ENCODE measurements at regions not wholly inside any gene's neighbourhood (a gene's known extent, or its start where the extent isn't known, plus 50 kb on each side); places are given as distances from the start of the nearest gene placed in this dataset.

DNA sequence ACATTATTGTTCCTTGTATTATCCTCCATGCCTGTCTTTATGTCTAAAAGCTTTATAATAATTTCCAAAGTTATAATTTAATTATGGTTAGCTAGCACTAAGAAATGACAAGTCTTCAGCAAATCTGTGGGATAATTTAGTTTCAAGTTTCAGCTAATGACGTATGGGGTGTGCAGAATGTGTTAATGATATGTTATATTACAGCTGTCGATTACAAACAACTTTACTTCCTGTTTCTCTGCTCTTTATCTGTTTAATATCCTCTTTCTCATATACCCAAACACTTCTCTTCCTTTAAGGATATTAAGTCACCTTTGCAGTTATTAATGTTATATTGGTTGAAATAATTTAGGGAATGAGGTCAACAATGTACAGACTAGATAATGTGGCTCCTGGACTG lies 161.8 kb downstream of the CASP12 start:
- TF ChIP-seq, protein P1, sequence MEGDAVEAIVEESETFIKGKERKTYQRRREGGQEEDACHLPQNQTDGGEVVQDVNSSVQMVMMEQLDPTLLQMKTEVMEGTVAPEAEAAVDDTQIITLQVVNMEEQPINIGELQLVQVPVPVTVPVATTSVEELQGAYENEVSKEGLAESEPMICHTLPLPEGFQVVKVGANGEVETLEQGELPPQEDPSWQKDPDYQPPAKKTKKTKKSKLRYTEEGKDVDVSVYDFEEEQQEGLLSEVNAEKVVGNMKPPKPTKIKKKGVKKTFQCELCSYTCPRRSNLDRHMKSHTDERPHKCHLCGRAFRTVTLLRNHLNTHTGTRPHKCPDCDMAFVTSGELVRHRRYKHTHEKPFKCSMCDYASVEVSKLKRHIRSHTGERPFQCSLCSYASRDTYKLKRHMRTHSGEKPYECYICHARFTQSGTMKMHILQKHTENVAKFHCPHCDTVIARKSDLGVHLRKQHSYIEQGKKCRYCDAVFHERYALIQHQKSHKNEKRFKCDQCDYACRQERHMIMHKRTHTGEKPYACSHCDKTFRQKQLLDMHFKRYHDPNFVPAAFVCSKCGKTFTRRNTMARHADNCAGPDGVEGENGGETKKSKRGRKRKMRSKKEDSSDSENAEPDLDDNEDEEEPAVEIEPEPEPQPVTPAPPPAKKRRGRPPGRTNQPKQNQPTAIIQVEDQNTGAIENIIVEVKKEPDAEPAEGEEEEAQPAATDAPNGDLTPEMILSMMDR (IDR thresholded peaks at IDR 0.05), result no peak
- Mint-ChIP-seq H3K27ac (no peak overlapping the region), H3K4me3 (no peak overlapping the region), H3K9me3 (peaks cover 2% of the 10 kb centered on the region), H3K27me3 (no peaks in the 10 kb centered on the region), H3K4me1 (ENCODE audit: low read depth) (peaks cover 14% of the 10 kb centered on the region), H3K36me3 (ENCODE audit: low read depth) (no peaks in the 10 kb centered on the region)
- intact Hi-C loops (cut with DNase I, micrococcal nuclease), result no loop called here
- Histone ChIP-seq H3K27ac (ENCODE audit: low read depth in 1 of 2, low read length in 2 of 2) (no peak overlapping the region), H3K36me3 (ENCODE audit: insufficient read depth, low read length) (no peaks in the 10 kb centered on the region), H3K9me3 (ENCODE audit: control insufficient read depth in 1 of 2, insufficient read depth in 1 of 2, low read length in 2 of 2) (no peaks in the 10 kb centered on the region), H3K4me1 (ENCODE audit: insufficient read depth, low read length) (no peaks in the 10 kb centered on the region), H3K27me3 (ENCODE audit: control insufficient read depth in 1 of 2, insufficient read depth in 2 of 2, low read length in 2 of 2) (no peaks in the 10 kb centered on the region), H3K4me3 (ENCODE audit: low read length) (no peak overlapping the region)
- ATAC-seq (ENCODE audit: poor library complexity), result no peak
- ChIA-PET POLR2A (no interaction called here), CTCF (interaction anchor here (1.3 kb wide), 1 partner anchor 70 kb away, joined by 3 read pairs; no protein-coding TSS in a partner anchor)
- DNase-seq, result peak in 2 of 14 experiments; percentile 3 to 41

- TF ChIP-seq, protein P1 (IDR thresholded peaks at IDR 0.05), result no peak
- Histone ChIP-seq H3K27me3 (ENCODE audit: control insufficient read depth in 1 of 2, insufficient read depth in 2 of 2, low read length in 2 of 2) (no peaks in the 10 kb centered on the region), H3K4me3 (ENCODE audit: low read length) (no peak overlapping the region), H3K9me3 (ENCODE audit: control insufficient read depth in 1 of 2, insufficient read depth in 1 of 2, low read length in 2 of 2) (no peaks in the 10 kb centered on the region), H3K4me1 (ENCODE audit: insufficient read depth, low read length) (no peaks in the 10 kb centered on the region), H3K27ac (ENCODE audit: low read depth in 1 of 2, low read length in 2 of 2) (no peak overlapping the region), H3K36me3 (ENCODE audit: insufficient read depth, low read length) (no peaks in the 10 kb centered on the region)
- no peaks in the 10 kb centered on the region for H3K27me3 Mint-ChIP-seq
- DNase-seq (no peak), ATAC-seq (ENCODE audit: poor library complexity) (no peak)
- CTCF ChIA-PET, result no interaction called here
- POLR2A ChIA-PET, result no interaction called here
- peaks cover 14% of the 10 kb centered on the region for H3K4me1 Mint-ChIP-seq (ENCODE audit: low read depth)
- no peak overlapping the region for H3K27ac Mint-ChIP-seq
- no peak overlapping the region for H3K4me3 Mint-ChIP-seq
- intact Hi-C loops (cut with DNase I, micrococcal nuclease), result no loop called here
- peaks cover 2% of the 10 kb centered on the region for H3K9me3 Mint-ChIP-seq
- H3K36me3 Mint-ChIP-seq (ENCODE audit: low read depth), result no peaks in the 10 kb centered on the region
These were observed 163.3 kb downstream of the CASP12 start for GRCh38 chr11:104734998-104735397.

DNA sequence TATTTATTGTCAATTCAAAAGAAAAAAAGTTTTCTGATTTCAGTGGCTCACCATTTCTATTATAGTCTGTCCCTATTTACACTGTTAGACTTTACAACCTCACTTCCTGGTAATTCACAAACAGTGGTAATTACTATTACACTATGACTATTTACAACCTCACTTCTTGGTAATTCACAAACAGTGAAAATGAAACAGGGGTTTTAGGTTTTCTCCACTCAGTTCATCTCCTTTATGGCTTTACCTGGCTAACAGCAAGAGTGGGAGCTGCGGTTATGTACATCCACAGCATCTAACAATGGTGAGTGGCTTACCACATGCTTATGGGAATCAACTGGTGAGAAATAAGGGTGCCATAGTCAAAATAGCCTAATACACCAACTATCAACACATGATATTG lies 166.4 kb downstream of the CASP12 start:
- no peaks in the 10 kb centered on the region for H3K36me3 Mint-ChIP-seq (ENCODE audit: low read depth)
- no peak overlapping the region for H3K27ac Mint-ChIP-seq

More for the DNA sequence above, 166.4 kb downstream of the CASP12 start:
- TF ChIP-seq, protein P1 (IDR thresholded peaks at IDR 0.05), result no peak
- POLR2A ChIA-PET, result no interaction called here
- H3K4me1 ChIP-seq (ENCODE audit: insufficient read depth, low read length), result no peaks in the 10 kb centered on the region
- no peaks in the 10 kb centered on the region for H3K9me3 ChIP-seq (ENCODE audit: control insufficient read depth in 1 of 2, insufficient read depth in 1 of 2, low read length in 2 of 2)
- no peaks in the 10 kb centered on the region for H3K27me3 Mint-ChIP-seq
- H3K27me3 ChIP-seq (ENCODE audit: control insufficient read depth in 1 of 2, insufficient read depth in 2 of 2, low read length in 2 of 2), result no peaks in the 10 kb centered on the region
- CTCF ChIA-PET, result no interaction called here
- no peak overlapping the region for H3K4me3 Mint-ChIP-seq
- H3K36me3 ChIP-seq (ENCODE audit: insufficient read depth, low read length), result no peaks in the 10 kb centered on the region
- ATAC-seq (ENCODE audit: poor library complexity) (no peak), DNase-seq (peak in 1 of 14 experiments; percentile 6)
- H3K4me3 ChIP-seq (ENCODE audit: low read length), result no peak overlapping the region
- H3K4me1 Mint-ChIP-seq (ENCODE audit: low read depth), result peaks cover 9% of the 10 kb centered on the region
- intact Hi-C loops (cut with DNase I, micrococcal nuclease), result no loop called here
- H3K27ac ChIP-seq (ENCODE audit: low read depth in 1 of 2, low read length in 2 of 2), result no peak overlapping the region
- no peaks in the 10 kb centered on the region for H3K9me3 Mint-ChIP-seq

Measured in CD4-positive, alpha-beta T cell (primary cell).